Gastroesophageal sphincter (tissue), 3 donors: ENCODE measurements at regions not wholly inside any gene's neighbourhood (a gene's known extent, or its start where the extent isn't known, plus 50 kb on each side); places are given as distances from the start of the nearest gene placed in this dataset.

Experiments
- CTCF ChIP-seq, 4 experiments: fragments of 200-600 bp in 2 of 4; fragments of 450-650 bp in 2 of 4; sonication (generic) in 1 of 4; IDR thresholded peaks; one replicate each; pipeline ENCODE4 v1.5.1; 2017 to 2019; ENCODE audit warnings: antibody characterized with exemption in 4 of 4, mild to moderate bottlenecking in 2 of 4, moderate library complexity in 2 of 4
- POLR2AphosphoS5 ChIP-seq: sonication (generic); formaldehyde crosslinking; IDR thresholded peaks from one replicate; pipeline ENCODE4 v1.6.1; 2017; ENCODE audit warnings: antibody characterized with exemption

GRCh38 chr4:184293552-184293951 lies 75.9 kb upstream of the ENPP6 start:
- TF ChIP-seq POLR2AphosphoS5, result no peak
- TF ChIP-seq CTCF (IDR thresholded peaks at IDR 0.05), result no peak
